GM23338 (cell line): ENCODE measurements at regions not wholly inside any gene's neighbourhood (a gene's known extent, or its start where the extent isn't known, plus 50 kb on each side); places are given as distances from the start of the nearest gene placed in this dataset.

Experiments used
- ATAC-seq: fragments of 200-7000 bp; cut with Tn5 transposase; 3 replicates; pipeline ENCODE4 v1.9.1; 2020
- DNase-seq: peaks from one replicate; pipeline ENCODE4 v3.0.0-alpha.2; 2015; ENCODE audit warnings: low spot score
- H2AFZ ChIP-seq: fragments of 200-600 bp; sonication (generic); 2 replicates; pipeline ENCODE4 v1.8.0; 2016; ENCODE audit warnings: antibody characterized with exemption, mild to moderate bottlenecking, moderate library complexity
- H3F3A ChIP-seq: fragments of 200-600 bp; sonication (generic); replicated peaks from 2 replicates; pipeline ENCODE4 v1.8.0; 2017; ENCODE audit warnings: antibody characterized with exemption, mixed run types, low read depth
- H3K27ac ChIP-seq: fragments of 200-600 bp; sonication (generic); 2 replicates; pipeline ENCODE4 v1.6.1; 2016; ENCODE audit warnings: low read depth
- H3K27me3 ChIP-seq: fragments of 200-600 bp; sonication (generic); 2 replicates; pipeline ENCODE4 v1.8.0; 2016; ENCODE audit warnings: mild to moderate bottlenecking, mixed run types, moderate library complexity; ENCODE audit not compliant: insufficient read depth
- H3K36me3 ChIP-seq: fragments of 200-600 bp; sonication (generic); 2 replicates; pipeline ENCODE4 v1.8.0; 2016; ENCODE audit warnings: mild to moderate bottlenecking; ENCODE audit not compliant: insufficient read depth
- H3K4me1 ChIP-seq: fragments of 200-600 bp; sonication (generic); 2 replicates; pipeline ENCODE4 v1.8.0; 2016; ENCODE audit warnings: mild to moderate bottlenecking, moderate library complexity; ENCODE audit not compliant: insufficient read depth
- H3K4me2 ChIP-seq: fragments of 200-600 bp; sonication (generic); 2 replicates; pipeline ENCODE4 v1.7.1; 2017; ENCODE audit warnings: mixed run types
- H3K4me3 ChIP-seq: fragments of 200-600 bp; sonication (generic); 2 replicates; pipeline ENCODE4 v1.6.1; 2016; ENCODE audit warnings: mixed run types
- H3K79me2 ChIP-seq: fragments of 200-600 bp; sonication (generic); replicated peaks from 2 replicates; pipeline ENCODE4 v1.8.0; 2017; ENCODE audit warnings: mild to moderate bottlenecking; ENCODE audit not compliant: insufficient read depth
- H3K9me2 ChIP-seq: fragments of 200-600 bp; sonication (generic); 2 replicates; pipeline ENCODE4 v1.8.0; 2017; ENCODE audit not compliant: insufficient read depth
- H4K20me1 ChIP-seq: fragments of 200-600 bp; sonication (generic); replicated peaks from 2 replicates; pipeline ENCODE4 v1.8.0; 2017; ENCODE audit warnings: mild to moderate bottlenecking; ENCODE audit not compliant: insufficient read depth
- H3K27ac Mint-ChIP-seq: 2 replicates; pipeline ENCODE4 v1.8.0; 2020; ENCODE audit warnings: inconsistent platforms, mild to moderate bottlenecking, moderate library complexity, mixed read lengths
- H3K27me3 Mint-ChIP-seq: 3 replicates; pipeline ENCODE4 v1.8.0; 2022; ENCODE audit warnings: low read depth, mild to moderate bottlenecking, moderate library complexity, mixed read lengths, inconsistent platforms; ENCODE audit not compliant: insufficient read depth, poor library complexity
- H3K36me3 Mint-ChIP-seq: 3 replicates; pipeline ENCODE4 v1.8.0; 2021; ENCODE audit warnings: low read depth, mild to moderate bottlenecking, inconsistent platforms, moderate library complexity, mixed read lengths
- H3K4me1 Mint-ChIP-seq: 3 replicates; pipeline ENCODE4 v1.8.0; 2020; ENCODE audit warnings: mild to moderate bottlenecking, inconsistent platforms, mixed read lengths
- H3K4me3 Mint-ChIP-seq: 3 replicates; pipeline ENCODE4 v1.8.0; 2021; ENCODE audit warnings: moderate library complexity, mild to moderate bottlenecking, inconsistent platforms, mixed read lengths
- H3K9me3 Mint-ChIP-seq: 3 replicates; pipeline ENCODE4 v1.8.0; 2020; ENCODE audit warnings: moderate library complexity, mild to moderate bottlenecking, inconsistent platforms, mixed read lengths
- CREB1 ChIP-seq: fragments of 250-450 bp; sonication (Bioruptor Pico); IDR thresholded peaks from 2 replicates; pipeline ENCODE4 v1.5.0; 2020; ENCODE audit warnings: low read depth, mild to moderate bottlenecking, moderate library complexity
- EZH2 ChIP-seq: fragments of 200-600 bp; sonication (generic); IDR thresholded peaks from one replicate; pipeline ENCODE4 v1.8.0; 2017; ENCODE audit warnings: antibody characterized with exemption, mild to moderate bottlenecking, low read depth; ENCODE audit not compliant: unreplicated experiment
- EZH2phosphoT487 ChIP-seq: fragments of 200-600 bp; sonication (generic); IDR thresholded peaks from one replicate; pipeline ENCODE4 v1.8.1; 2018; ENCODE audit warnings: antibody characterized with exemption; ENCODE audit not compliant: unreplicated experiment
- NANOG ChIP-seq: IDR thresholded peaks from 2 replicates; pipeline ENCODE4 v1.6.1; 2016; ENCODE audit warnings: antibody characterized with exemption, borderline replicate concordance
- POLR2AphosphoS5 ChIP-seq: IDR thresholded peaks from 2 replicates; pipeline ENCODE4 v1.6.1; 2016; ENCODE audit warnings: antibody characterized with exemption, low read depth
- STAT1 ChIP-seq: IDR thresholded peaks from one replicate; pipeline ENCODE4 v1.6.1; 2016; ENCODE audit warnings: antibody characterized with exemption; ENCODE audit not compliant: unreplicated experiment
- ZNF114 ChIP-seq: fragments of 250-450 bp; sonication (Bioruptor Pico); IDR thresholded peaks from 2 replicates; pipeline ENCODE4 v1.5.0; 2020; ENCODE audit warnings: mild to moderate bottlenecking, moderate library complexity
- ZNF331 ChIP-seq: fragments of 250-450 bp; sonication (Bioruptor Pico); IDR thresholded peaks from 2 replicates; pipeline ENCODE4 v1.5.0; 2020; ENCODE audit warnings: low read depth, mild to moderate bottlenecking, moderate library complexity
- TF ChIP-seq, protein P1 (sequence below): IDR thresholded peaks from 2 replicates; pipeline ENCODE4 v1.6.1; 2016; ENCODE audit warnings: antibody characterized with exemption
- TF ChIP-seq, protein P2 (sequence below): fragments of 250-450 bp; sonication (Bioruptor Pico); IDR thresholded peaks from 2 replicates; pipeline ENCODE4 v1.5.0; 2020; ENCODE audit warnings: mild to moderate bottlenecking, moderate library complexity
- TF ChIP-seq, protein P3 (sequence below), 2 experiments: fragments of 200-600 bp in 1 of 2; sonication (generic) in 1 of 2; conservative IDR thresholded peaks; 2 replicates each; pipeline versions ENCODE4 v1.5.1 to v1.6.1; 2016 to 2017; ENCODE audit warnings: antibody characterized with exemption in 2 of 2, low read depth in 2 of 2, mild to moderate bottlenecking in 2 of 2, moderate library complexity in 1 of 2

DNA sequence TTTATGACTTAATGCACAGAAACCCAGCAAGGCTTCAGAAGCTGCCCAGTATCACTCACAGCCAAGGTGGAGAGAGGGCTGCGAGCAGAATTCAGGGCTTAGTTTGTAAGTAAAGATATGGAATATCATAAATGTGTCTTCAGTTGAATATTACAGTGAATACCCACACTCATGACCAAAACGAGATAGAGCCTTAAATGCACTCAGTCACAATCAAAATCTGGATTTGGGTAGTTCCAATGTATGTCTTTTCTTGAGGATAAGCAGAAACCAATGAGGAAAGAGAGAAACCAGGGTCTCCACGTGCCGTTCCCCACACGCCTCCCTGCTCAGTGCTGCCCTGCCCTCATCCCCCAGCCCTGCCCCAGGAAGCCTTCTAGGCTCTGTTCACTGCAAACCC is 94.9 kb downstream of the ZIC5 start:
- Histone ChIP-seq H3K4me1 (0 out of 2 replicates have a peak, but pooled peaks cover 2% of the 10 kb centered on the region), H3F3A (no peaks in the 10 kb centered on the region), H4K20me1 (no peaks in the 10 kb centered on the region), H3K4me3 (no peak overlapping the region), H2AFZ (no peak overlapping the region), H3K36me3 (no peaks in the 10 kb centered on the region), H3K79me2 (no peaks in the 10 kb centered on the region), H3K9me2 (no peaks in the 10 kb centered on the region), H3K4me2 (no peak overlapping the region), H3K27ac (no peak overlapping the region), H3K27me3 (no peaks in the 10 kb centered on the region)
- TF ChIP-seq STAT1 (no peak), CREB1 (CRISPR knock-in tag) (no peak), NANOG (no peak)
- DNase-seq (no peak), ATAC-seq (peak; percentile 51)
- Mint-ChIP-seq H3K9me3 (no peaks in the 10 kb centered on the region), H3K36me3 (no peaks in the 10 kb centered on the region), H3K27ac (no peak overlapping the region), H3K27me3 (peaks cover 2% of the 10 kb centered on the region), H3K4me3 (no peak overlapping the region), H3K4me1 (peaks cover 14% of the 10 kb centered on the region)

GRCh38 chr13:99875391-99875790 is 96.2 kb downstream of the ZIC5 start:
- no peak overlapping the region for H3K27ac Mint-ChIP-seq
- ATAC-seq = no peak
- TF ChIP-seq, protein P1, sequence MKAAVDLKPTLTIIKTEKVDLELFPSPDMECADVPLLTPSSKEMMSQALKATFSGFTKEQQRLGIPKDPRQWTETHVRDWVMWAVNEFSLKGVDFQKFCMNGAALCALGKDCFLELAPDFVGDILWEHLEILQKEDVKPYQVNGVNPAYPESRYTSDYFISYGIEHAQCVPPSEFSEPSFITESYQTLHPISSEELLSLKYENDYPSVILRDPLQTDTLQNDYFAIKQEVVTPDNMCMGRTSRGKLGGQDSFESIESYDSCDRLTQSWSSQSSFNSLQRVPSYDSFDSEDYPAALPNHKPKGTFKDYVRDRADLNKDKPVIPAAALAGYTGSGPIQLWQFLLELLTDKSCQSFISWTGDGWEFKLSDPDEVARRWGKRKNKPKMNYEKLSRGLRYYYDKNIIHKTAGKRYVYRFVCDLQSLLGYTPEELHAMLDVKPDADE = no peak
- no peak for TF ChIP-seq CREB1 (CRISPR knock-in tag)
- TF ChIP-seq, protein P2, sequence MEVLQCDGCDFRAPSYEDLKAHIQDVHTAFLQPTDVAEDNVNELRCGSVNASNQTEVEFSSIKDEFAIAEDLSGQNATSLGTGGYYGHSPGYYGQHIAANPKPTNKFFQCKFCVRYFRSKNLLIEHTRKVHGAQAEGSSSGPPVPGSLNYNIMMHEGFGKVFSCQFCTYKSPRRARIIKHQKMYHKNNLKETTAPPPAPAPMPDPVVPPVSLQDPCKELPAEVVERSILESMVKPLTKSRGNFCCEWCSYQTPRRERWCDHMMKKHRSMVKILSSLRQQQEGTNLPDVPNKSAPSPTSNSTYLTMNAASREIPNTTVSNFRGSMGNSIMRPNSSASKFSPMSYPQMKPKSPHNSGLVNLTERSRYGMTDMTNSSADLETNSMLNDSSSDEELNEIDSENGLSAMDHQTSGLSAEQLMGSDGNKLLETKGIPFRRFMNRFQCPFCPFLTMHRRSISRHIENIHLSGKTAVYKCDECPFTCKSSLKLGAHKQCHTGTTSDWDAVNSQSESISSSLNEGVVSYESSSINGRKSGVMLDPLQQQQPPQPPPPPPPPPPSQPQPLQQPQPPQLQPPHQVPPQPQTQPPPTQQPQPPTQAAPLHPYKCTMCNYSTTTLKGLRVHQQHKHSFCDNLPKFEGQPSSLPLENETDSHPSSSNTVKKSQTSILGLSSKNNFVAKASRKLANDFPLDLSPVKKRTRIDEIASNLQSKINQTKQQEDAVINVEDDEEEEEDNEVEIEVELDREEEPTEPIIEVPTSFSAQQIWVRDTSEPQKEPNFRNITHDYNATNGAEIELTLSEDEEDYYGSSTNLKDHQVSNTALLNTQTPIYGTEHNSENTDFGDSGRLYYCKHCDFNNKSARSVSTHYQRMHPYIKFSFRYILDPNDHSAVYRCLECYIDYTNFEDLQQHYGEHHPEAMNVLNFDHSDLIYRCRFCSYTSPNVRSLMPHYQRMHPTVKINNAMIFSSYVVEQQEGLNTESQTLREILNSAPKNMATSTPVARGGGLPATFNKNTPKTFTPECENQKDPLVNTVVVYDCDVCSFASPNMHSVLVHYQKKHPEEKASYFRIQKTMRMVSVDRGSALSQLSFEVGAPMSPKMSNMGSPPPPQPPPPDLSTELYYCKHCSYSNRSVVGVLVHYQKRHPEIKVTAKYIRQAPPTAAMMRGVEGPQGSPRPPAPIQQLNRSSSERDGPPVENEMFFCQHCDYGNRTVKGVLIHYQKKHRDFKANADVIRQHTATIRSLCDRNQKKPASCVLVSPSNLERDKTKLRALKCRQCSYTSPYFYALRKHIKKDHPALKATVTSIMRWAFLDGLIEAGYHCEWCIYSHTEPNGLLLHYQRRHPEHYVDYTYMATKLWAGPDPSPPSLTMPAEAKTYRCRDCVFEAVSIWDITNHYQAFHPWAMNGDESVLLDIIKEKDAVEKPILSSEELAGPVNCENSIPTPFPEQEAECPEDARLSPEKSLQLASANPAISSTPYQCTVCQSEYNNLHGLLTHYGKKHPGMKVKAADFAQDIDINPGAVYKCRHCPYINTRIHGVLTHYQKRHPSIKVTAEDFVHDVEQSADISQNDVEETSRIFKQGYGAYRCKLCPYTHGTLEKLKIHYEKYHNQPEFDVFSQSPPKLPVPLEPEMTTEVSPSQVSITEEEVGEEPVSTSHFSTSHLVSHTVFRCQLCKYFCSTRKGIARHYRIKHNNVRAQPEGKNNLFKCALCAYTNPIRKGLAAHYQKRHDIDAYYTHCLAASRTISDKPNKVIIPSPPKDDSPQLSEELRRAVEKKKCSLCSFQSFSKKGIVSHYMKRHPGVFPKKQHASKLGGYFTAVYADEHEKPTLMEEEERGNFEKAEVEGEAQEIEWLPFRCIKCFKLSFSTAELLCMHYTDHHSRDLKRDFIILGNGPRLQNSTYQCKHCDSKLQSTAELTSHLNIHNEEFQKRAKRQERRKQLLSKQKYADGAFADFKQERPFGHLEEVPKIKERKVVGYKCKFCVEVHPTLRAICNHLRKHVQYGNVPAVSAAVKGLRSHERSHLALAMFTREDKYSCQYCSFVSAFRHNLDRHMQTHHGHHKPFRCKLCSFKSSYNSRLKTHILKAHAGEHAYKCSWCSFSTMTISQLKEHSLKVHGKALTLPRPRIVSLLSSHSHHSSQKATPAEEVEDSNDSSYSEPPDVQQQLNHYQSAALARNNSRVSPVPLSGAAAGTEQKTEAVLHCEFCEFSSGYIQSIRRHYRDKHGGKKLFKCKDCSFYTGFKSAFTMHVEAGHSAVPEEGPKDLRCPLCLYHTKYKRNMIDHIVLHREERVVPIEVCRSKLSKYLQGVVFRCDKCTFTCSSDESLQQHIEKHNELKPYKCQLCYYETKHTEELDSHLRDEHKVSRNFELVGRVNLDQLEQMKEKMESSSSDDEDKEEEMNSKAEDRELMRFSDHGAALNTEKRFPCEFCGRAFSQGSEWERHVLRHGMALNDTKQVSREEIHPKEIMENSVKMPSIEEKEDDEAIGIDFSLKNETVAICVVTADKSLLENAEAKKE (CRISPR knock-in tag) = no peak
- no peak for TF ChIP-seq EZH2
- TF ChIP-seq STAT1 = no peak
- TF ChIP-seq, protein P3, sequence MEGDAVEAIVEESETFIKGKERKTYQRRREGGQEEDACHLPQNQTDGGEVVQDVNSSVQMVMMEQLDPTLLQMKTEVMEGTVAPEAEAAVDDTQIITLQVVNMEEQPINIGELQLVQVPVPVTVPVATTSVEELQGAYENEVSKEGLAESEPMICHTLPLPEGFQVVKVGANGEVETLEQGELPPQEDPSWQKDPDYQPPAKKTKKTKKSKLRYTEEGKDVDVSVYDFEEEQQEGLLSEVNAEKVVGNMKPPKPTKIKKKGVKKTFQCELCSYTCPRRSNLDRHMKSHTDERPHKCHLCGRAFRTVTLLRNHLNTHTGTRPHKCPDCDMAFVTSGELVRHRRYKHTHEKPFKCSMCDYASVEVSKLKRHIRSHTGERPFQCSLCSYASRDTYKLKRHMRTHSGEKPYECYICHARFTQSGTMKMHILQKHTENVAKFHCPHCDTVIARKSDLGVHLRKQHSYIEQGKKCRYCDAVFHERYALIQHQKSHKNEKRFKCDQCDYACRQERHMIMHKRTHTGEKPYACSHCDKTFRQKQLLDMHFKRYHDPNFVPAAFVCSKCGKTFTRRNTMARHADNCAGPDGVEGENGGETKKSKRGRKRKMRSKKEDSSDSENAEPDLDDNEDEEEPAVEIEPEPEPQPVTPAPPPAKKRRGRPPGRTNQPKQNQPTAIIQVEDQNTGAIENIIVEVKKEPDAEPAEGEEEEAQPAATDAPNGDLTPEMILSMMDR (conservative IDR thresholded peaks at IDR 0.05; ENCODE audit: low read depth in 2 of 2) = no peak
- TF ChIP-seq POLR2AphosphoS5 = no peak
- TF ChIP-seq EZH2phosphoT487 = no peak
- no peak for TF ChIP-seq ZNF114 (CRISPR knock-in tag)
- TF ChIP-seq ZNF331 = no peak
- no peak for TF ChIP-seq NANOG

More at GRCh38 chr13:99875391-99875790, 96.2 kb downstream of the ZIC5 start:
- Mint-ChIP-seq H3K9me3 (no peaks in the 10 kb centered on the region), H3K36me3 (no peaks in the 10 kb centered on the region), H3K4me1 (peaks cover 26% of the 10 kb centered on the region), H3K4me3 (no peak overlapping the region), H3K27me3 (no peaks in the 10 kb centered on the region)
- H3K27ac ChIP-seq = no peak overlapping the region
- no peak overlapping the region for H3K4me2 ChIP-seq
- no peaks in the 10 kb centered on the region for H3K79me2 ChIP-seq
- H3K9me2 ChIP-seq = no peaks in the 10 kb centered on the region
- H3K4me1 ChIP-seq = peaks cover 14% of the 10 kb centered on the region
- H3K36me3 ChIP-seq = no peaks in the 10 kb centered on the region
- no peaks in the 10 kb centered on the region for H4K20me1 ChIP-seq
- no peaks in the 10 kb centered on the region for H3K27me3 ChIP-seq
- H3F3A ChIP-seq = no peaks in the 10 kb centered on the region
- no peak overlapping the region for H2AFZ ChIP-seq
- DNase-seq = no peak
- no peak overlapping the region for H3K4me3 ChIP-seq
